WTC11 (cell line): ENCODE measurements at regions not wholly inside any gene's neighbourhood (a gene's known extent, or its start where the extent isn't known, plus 50 kb on each side); places are given as distances from the start of the nearest gene placed in this dataset.

Experiments
- ATAC-seq: fragments of 200-7000 bp; cut with Tn5 transposase; 2 replicates; pipeline ENCODE4 v1.10.0; 2021; ENCODE audit warnings: mild to moderate bottlenecking, moderate library complexity
- CTCF ChIA-PET: fragments of 300-600 bp; sonication (Branson Sonifier 250); formaldehyde crosslinking; loops from one replicate; lab custom pipeline; 2021; ENCODE audit warnings: antibody characterized with exemption; lab: Charles Lee
- POLR2A ChIA-PET: fragments of 350-600 bp; sonication (Branson Sonifier 250); formaldehyde crosslinking; loops from one replicate; lab custom pipeline; 2021; ENCODE audit warnings: antibody characterized with exemption; lab: Charles Lee
- DNase-seq: peaks from one replicate; pipeline ENCODE4 v3.0.0; 2021; ENCODE audit warnings: low spot score
- H3K27ac Mint-ChIP-seq: 2 replicates; pipeline ENCODE4 v1.8.0; 2021; ENCODE audit warnings: mixed read lengths
- H3K27me3 Mint-ChIP-seq: 2 replicates; pipeline ENCODE4 v1.8.0; 2021; ENCODE audit warnings: low read depth, mild to moderate bottlenecking, moderate library complexity, mixed read lengths
- H3K36me3 Mint-ChIP-seq: 2 replicates; pipeline ENCODE4 v1.8.0; 2021; ENCODE audit warnings: mixed read lengths
- H3K4me1 Mint-ChIP-seq: 2 replicates; pipeline ENCODE4 v1.8.0; 2022; ENCODE audit warnings: mixed read lengths
- H3K4me3 Mint-ChIP-seq: 2 replicates; pipeline ENCODE4 v1.8.0; 2021; ENCODE audit warnings: mild to moderate bottlenecking, moderate library complexity, mixed read lengths
- H3K9me3 Mint-ChIP-seq: 2 replicates; pipeline ENCODE4 v1.8.0; 2021; ENCODE audit warnings: mixed read lengths
- ATF1 ChIP-seq: sonication (generic); formaldehyde crosslinking; IDR thresholded peaks from 2 replicates; pipeline ENCODE4 v1.8.1; 2023; ENCODE audit warnings: mild to moderate bottlenecking, moderate library complexity, missing genetic modification reagents
- NR2C2 ChIP-seq: sonication (generic); formaldehyde crosslinking; IDR thresholded peaks from 2 replicates; pipeline ENCODE4 v1.8.0; 2022; ENCODE audit warnings: mild to moderate bottlenecking, missing genetic modification reagents
- TEAD4 ChIP-seq: sonication (generic); formaldehyde crosslinking; IDR thresholded peaks from 2 replicates; pipeline ENCODE4 v1.8.0; 2022; ENCODE audit warnings: mild to moderate bottlenecking, missing genetic modification reagents
- TP53 ChIP-seq: sonication (generic); formaldehyde crosslinking; IDR thresholded peaks from 2 replicates; pipeline ENCODE4 v1.8.1; 2023; ENCODE audit warnings: mild to moderate bottlenecking, missing genetic modification reagents
- TF ChIP-seq, protein P1 (sequence below): sonication (generic); formaldehyde crosslinking; IDR thresholded peaks from 2 replicates; pipeline ENCODE4 v1.8.0; 2023; ENCODE audit warnings: missing genetic modification reagents, mild to moderate bottlenecking, borderline replicate concordance
- TF ChIP-seq, protein P2 (sequence below): fragments of 250-450 bp; sonication (Bioruptor Pico); conservative IDR thresholded peaks from 2 replicates; pipeline ENCODE4 v1.9.0; 2021; ENCODE audit warnings: mild to moderate bottlenecking
- TF ChIP-seq, protein P3 (sequence below): sonication (generic); formaldehyde crosslinking; IDR thresholded peaks from 2 replicates; pipeline ENCODE4 v1.8.1; 2023; ENCODE audit warnings: mild to moderate bottlenecking, missing genetic modification reagents, borderline replicate concordance
- TF ChIP-seq, protein P4 (sequence below): sonication (generic); formaldehyde crosslinking; IDR thresholded peaks from 2 replicates; pipeline ENCODE4 v1.8.0; 2022; ENCODE audit warnings: mild to moderate bottlenecking, missing genetic modification reagents
- TF ChIP-seq, protein P5 (sequence below): sonication (generic); formaldehyde crosslinking; IDR thresholded peaks from 2 replicates; pipeline ENCODE4 v1.8.1; 2023; ENCODE audit warnings: mild to moderate bottlenecking, moderate library complexity, missing genetic modification reagents
- TF ChIP-seq, protein P6 (sequence below): sonication (generic); formaldehyde crosslinking; IDR thresholded peaks from 2 replicates; pipeline ENCODE4 v1.8.1; 2022; ENCODE audit warnings: low read depth, mild to moderate bottlenecking, moderate library complexity, missing genetic modification reagents, borderline replicate concordance
- TF ChIP-seq, protein P7 (sequence below): sonication (generic); formaldehyde crosslinking; IDR thresholded peaks from 2 replicates; pipeline ENCODE4 v1.8.0; 2023; ENCODE audit warnings: mild to moderate bottlenecking, missing genetic modification reagents
- TF ChIP-seq, protein P8 (sequence below): sonication (generic); formaldehyde crosslinking; IDR thresholded peaks from 2 replicates; pipeline ENCODE4 v1.8.0; 2022; ENCODE audit warnings: missing genetic modification reagents

DNA sequence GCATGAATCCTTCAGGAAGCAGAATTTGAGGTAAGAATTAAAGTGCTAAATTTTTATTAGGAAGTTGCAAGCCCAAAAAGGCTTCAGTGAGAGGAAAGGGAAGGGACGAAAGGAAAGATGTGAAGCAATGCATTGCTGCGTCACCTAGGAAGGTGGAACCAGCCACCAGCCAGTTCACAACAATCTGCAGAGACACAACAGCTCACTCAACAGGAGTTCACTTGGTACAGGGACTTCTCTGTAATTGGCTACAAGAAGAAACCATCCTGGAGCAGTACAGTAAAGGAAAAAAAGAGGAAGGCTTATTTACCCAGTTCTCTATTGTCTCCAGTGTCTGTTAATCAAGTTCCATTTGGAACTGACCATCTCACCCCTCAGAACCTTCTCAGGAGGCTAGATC lies 157.6 kb downstream of the HNRNPD start:
- H3K4me3 Mint-ChIP-seq: no peak overlapping the region
- peaks cover 11% of the 10 kb centered on the region for H3K9me3 Mint-ChIP-seq
- no peaks in the 10 kb centered on the region for H3K36me3 Mint-ChIP-seq
- CTCF ChIA-PET: no interaction called here
- TF ChIP-seq, protein P1, sequence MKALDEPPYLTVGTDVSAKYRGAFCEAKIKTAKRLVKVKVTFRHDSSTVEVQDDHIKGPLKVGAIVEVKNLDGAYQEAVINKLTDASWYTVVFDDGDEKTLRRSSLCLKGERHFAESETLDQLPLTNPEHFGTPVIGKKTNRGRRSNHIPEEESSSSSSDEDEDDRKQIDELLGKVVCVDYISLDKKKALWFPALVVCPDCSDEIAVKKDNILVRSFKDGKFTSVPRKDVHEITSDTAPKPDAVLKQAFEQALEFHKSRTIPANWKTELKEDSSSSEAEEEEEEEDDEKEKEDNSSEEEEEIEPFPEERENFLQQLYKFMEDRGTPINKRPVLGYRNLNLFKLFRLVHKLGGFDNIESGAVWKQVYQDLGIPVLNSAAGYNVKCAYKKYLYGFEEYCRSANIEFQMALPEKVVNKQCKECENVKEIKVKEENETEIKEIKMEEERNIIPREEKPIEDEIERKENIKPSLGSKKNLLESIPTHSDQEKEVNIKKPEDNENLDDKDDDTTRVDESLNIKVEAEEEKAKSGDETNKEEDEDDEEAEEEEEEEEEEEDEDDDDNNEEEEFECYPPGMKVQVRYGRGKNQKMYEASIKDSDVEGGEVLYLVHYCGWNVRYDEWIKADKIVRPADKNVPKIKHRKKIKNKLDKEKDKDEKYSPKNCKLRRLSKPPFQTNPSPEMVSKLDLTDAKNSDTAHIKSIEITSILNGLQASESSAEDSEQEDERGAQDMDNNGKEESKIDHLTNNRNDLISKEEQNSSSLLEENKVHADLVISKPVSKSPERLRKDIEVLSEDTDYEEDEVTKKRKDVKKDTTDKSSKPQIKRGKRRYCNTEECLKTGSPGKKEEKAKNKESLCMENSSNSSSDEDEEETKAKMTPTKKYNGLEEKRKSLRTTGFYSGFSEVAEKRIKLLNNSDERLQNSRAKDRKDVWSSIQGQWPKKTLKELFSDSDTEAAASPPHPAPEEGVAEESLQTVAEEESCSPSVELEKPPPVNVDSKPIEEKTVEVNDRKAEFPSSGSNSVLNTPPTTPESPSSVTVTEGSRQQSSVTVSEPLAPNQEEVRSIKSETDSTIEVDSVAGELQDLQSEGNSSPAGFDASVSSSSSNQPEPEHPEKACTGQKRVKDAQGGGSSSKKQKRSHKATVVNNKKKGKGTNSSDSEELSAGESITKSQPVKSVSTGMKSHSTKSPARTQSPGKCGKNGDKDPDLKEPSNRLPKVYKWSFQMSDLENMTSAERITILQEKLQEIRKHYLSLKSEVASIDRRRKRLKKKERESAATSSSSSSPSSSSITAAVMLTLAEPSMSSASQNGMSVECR: no peak
- TF ChIP-seq, protein P2, sequence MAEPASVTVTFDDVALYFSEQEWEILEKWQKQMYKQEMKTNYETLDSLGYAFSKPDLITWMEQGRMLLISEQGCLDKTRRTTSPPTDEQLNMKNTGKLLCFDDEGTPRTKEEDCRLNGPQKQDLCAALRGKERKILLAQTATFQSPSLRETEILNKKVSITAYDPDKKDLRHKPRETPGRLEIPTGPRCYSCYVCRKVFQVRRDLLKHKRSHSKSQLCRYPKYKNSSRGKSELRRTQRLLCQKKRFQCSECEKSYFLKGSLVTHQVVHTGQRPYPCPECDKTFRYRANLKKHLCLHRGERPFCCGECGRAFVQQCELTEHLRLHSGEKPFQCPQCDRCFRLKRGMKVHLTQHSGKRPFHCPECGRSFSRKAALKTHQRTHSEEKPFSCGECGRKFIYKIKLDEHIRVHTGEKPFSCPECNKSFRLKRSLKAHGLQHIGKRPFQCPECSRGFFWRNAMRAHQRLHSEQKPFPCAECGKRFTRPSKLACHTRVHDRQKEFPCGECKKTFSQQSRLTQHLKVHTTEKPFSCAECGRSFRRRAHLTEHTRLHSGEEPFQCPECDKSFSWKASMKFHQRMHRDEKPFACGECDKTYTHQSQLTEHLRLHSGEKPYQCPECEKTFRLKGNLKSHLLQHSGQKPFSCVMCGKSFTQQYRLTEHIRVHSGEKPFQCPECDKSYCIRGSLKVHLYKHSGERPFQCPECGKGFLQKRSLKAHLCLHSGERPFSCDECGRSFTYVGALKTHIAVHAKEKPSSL (CRISPR knock-in tag): no peak
- H3K27ac Mint-ChIP-seq: no peak overlapping the region
- ATAC-seq: no peak
- DNase-seq: no peak
- H3K27me3 Mint-ChIP-seq: peaks cover 29% of the 10 kb centered on the region
- POLR2A ChIA-PET: no interaction called here
- no peaks in the 10 kb centered on the region for H3K4me1 Mint-ChIP-seq

DNA sequence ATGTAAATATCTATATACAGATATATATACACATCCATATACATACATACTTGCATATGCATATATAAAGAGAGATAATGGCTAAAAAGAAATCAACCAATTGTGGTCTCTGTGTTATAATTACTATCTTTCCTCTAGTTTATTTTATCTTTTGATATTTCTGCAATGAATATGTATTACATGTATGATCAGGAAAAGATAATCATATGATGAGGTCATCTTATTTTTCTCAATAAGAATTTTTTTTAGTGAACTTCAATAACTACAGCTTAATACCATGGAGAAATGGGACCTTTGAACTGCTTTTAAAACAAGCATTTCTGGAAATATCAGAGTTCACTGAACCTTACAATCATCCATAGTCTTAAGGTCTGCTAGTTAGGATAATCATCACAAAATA lies 158.0 kb downstream of the HNRNPD start:
- ATAC-seq: no peak
- CTCF ChIA-PET: no interaction called here
- H3K4me1 Mint-ChIP-seq: no peaks in the 10 kb centered on the region

More for the DNA sequence above, 158.0 kb downstream of the HNRNPD start:
- Mint-ChIP-seq H3K9me3 (peaks cover 11% of the 10 kb centered on the region), H3K36me3 (no peaks in the 10 kb centered on the region), H3K27me3 (peaks cover 31% of the 10 kb centered on the region), H3K27ac (no peak overlapping the region), H3K4me3 (no peak overlapping the region)
- POLR2A ChIA-PET: no interaction called here
- TF ChIP-seq, protein P3, sequence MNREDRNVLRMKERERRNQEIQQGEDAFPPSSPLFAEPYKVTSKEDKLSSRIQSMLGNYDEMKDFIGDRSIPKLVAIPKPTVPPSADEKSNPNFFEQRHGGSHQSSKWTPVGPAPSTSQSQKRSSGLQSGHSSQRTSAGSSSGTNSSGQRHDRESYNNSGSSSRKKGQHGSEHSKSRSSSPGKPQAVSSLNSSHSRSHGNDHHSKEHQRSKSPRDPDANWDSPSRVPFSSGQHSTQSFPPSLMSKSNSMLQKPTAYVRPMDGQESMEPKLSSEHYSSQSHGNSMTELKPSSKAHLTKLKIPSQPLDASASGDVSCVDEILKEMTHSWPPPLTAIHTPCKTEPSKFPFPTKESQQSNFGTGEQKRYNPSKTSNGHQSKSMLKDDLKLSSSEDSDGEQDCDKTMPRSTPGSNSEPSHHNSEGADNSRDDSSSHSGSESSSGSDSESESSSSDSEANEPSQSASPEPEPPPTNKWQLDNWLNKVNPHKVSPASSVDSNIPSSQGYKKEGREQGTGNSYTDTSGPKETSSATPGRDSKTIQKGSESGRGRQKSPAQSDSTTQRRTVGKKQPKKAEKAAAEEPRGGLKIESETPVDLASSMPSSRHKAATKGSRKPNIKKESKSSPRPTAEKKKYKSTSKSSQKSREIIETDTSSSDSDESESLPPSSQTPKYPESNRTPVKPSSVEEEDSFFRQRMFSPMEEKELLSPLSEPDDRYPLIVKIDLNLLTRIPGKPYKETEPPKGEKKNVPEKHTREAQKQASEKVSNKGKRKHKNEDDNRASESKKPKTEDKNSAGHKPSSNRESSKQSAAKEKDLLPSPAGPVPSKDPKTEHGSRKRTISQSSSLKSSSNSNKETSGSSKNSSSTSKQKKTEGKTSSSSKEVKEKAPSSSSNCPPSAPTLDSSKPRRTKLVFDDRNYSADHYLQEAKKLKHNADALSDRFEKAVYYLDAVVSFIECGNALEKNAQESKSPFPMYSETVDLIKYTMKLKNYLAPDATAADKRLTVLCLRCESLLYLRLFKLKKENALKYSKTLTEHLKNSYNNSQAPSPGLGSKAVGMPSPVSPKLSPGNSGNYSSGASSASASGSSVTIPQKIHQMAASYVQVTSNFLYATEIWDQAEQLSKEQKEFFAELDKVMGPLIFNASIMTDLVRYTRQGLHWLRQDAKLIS (CRISPR knock-in tag): no peak
- TF ChIP-seq, protein P4, sequence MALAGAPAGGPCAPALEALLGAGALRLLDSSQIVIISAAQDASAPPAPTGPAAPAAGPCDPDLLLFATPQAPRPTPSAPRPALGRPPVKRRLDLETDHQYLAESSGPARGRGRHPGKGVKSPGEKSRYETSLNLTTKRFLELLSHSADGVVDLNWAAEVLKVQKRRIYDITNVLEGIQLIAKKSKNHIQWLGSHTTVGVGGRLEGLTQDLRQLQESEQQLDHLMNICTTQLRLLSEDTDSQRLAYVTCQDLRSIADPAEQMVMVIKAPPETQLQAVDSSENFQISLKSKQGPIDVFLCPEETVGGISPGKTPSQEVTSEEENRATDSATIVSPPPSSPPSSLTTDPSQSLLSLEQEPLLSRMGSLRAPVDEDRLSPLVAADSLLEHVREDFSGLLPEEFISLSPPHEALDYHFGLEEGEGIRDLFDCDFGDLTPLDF (CRISPR knock-in tag): no peak
- no peak for TF ChIP-seq TEAD4 (CRISPR knock-in tag)
- TF ChIP-seq, protein P5, sequence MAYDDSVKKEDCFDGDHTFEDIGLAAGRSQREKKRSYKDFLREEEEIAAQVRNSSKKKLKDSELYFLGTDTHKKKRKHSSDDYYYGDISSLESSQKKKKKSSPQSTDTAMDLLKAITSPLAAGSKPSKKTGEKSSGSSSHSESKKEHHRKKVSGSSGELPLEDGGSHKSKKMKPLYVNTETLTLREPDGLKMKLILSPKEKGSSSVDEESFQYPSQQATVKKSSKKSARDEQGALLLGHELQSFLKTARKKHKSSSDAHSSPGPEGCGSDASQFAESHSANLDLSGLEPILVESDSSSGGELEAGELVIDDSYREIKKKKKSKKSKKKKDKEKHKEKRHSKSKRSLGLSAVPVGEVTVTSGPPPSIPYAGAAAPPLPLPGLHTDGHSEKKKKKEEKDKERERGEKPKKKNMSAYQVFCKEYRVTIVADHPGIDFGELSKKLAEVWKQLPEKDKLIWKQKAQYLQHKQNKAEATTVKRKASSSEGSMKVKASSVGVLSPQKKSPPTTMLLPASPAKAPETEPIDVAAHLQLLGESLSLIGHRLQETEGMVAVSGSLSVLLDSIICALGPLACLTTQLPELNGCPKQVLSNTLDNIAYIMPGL: no peak
- TF ChIP-seq, protein P6, sequence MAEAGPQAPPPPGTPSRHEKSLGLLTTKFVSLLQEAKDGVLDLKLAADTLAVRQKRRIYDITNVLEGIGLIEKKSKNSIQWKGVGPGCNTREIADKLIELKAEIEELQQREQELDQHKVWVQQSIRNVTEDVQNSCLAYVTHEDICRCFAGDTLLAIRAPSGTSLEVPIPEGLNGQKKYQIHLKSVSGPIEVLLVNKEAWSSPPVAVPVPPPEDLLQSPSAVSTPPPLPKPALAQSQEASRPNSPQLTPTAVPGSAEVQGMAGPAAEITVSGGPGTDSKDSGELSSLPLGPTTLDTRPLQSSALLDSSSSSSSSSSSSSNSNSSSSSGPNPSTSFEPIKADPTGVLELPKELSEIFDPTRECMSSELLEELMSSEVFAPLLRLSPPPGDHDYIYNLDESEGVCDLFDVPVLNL (CRISPR knock-in tag): no peak
- no peak for TF ChIP-seq TP53 (CRISPR knock-in tag)
- TF ChIP-seq ATF1 (CRISPR knock-in tag): no peak
- TF ChIP-seq, protein P7, sequence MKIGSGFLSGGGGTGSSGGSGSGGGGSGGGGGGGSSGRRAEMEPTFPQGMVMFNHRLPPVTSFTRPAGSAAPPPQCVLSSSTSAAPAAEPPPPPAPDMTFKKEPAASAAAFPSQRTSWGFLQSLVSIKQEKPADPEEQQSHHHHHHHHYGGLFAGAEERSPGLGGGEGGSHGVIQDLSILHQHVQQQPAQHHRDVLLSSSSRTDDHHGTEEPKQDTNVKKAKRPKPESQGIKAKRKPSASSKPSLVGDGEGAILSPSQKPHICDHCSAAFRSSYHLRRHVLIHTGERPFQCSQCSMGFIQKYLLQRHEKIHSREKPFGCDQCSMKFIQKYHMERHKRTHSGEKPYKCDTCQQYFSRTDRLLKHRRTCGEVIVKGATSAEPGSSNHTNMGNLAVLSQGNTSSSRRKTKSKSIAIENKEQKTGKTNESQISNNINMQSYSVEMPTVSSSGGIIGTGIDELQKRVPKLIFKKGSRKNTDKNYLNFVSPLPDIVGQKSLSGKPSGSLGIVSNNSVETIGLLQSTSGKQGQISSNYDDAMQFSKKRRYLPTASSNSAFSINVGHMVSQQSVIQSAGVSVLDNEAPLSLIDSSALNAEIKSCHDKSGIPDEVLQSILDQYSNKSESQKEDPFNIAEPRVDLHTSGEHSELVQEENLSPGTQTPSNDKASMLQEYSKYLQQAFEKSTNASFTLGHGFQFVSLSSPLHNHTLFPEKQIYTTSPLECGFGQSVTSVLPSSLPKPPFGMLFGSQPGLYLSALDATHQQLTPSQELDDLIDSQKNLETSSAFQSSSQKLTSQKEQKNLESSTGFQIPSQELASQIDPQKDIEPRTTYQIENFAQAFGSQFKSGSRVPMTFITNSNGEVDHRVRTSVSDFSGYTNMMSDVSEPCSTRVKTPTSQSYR (CRISPR knock-in tag): no peak
- TF ChIP-seq, protein P8, sequence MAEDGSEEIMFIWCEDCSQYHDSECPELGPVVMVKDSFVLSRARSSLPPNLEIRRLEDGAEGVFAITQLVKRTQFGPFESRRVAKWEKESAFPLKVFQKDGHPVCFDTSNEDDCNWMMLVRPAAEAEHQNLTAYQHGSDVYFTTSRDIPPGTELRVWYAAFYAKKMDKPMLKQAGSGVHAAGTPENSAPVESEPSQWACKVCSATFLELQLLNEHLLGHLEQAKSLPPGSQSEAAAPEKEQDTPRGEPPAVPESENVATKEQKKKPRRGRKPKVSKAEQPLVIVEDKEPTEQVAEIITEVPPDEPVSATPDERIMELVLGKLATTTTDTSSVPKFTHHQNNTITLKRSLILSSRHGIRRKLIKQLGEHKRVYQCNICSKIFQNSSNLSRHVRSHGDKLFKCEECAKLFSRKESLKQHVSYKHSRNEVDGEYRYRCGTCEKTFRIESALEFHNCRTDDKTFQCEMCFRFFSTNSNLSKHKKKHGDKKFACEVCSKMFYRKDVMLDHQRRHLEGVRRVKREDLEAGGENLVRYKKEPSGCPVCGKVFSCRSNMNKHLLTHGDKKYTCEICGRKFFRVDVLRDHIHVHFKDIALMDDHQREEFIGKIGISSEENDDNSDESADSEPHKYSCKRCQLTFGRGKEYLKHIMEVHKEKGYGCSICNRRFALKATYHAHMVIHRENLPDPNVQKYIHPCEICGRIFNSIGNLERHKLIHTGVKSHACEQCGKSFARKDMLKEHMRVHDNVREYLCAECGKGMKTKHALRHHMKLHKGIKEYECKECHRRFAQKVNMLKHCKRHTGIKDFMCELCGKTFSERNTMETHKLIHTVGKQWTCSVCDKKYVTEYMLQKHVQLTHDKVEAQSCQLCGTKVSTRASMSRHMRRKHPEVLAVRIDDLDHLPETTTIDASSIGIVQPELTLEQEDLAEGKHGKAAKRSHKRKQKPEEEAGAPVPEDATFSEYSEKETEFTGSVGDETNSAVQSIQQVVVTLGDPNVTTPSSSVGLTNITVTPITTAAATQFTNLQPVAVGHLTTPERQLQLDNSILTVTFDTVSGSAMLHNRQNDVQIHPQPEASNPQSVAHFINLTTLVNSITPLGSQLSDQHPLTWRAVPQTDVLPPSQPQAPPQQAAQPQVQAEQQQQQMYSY (CRISPR knock-in tag): no peak
- TF ChIP-seq NR2C2 (CRISPR knock-in tag): no peak
- no peak for DNase-seq
